SK-N-MC (cell line): ENCODE measurements at regions not wholly inside any gene's neighbourhood (a gene's known extent, or its start where the extent isn't known, plus 50 kb on each side); places are given as distances from the start of the nearest gene placed in this dataset.
"Not testable (repeated sequence)": the region's sequence is repeated elsewhere in the genome, so short reads cannot be mapped to it uniquely, and the experiment has no call there.

Source experiments
- DNase-seq: peaks from one replicate; pipeline ENCODE4 v3.0.0-alpha.2; 2011; ENCODE audit warnings: low read depth, low spot score
- H3K27ac ChIP-seq: fragments of 200-600 bp; sonication (generic); 2 replicates; pipeline ENCODE4 v1.5.1; 2016; ENCODE audit warnings: mixed run types
- H3K36me3 ChIP-seq: fragments of 200-600 bp; sonication (generic); 2 replicates; pipeline ENCODE4 v1.6.1; 2017; ENCODE audit warnings: antibody characterized with exemption, low read length, mixed read lengths; ENCODE audit not compliant: insufficient read depth
- H3K4me3 ChIP-seq: fragments of 200-600 bp; sonication (generic); 2 replicates; pipeline ENCODE4 v1.5.1; 2016
- H3K9ac ChIP-seq: fragments of 200-600 bp; sonication (generic); 2 replicates; pipeline ENCODE4 v1.8.0; 2017; ENCODE audit warnings: mixed run types, mixed read lengths; ENCODE audit not compliant: insufficient read length
- H3K9me3 ChIP-seq: fragments of 200-600 bp; sonication (generic); 2 replicates; pipeline ENCODE4 v1.6.1; 2017; ENCODE audit warnings: low read depth, mild to moderate bottlenecking, antibody characterized with exemption, low read length, moderate library complexity, mixed read lengths
- EZH2 ChIP-seq: fragments of 200-600 bp; sonication (generic); IDR thresholded peaks from one replicate; pipeline ENCODE4 v1.6.1; 2017; ENCODE audit warnings: antibody characterized with exemption
- FOXP2 ChIP-seq: optimal IDR thresholded peaks from 2 replicates; pipeline ENCODE3; 2011; ENCODE audit warnings: mild to moderate bottlenecking, moderate library complexity; ENCODE audit not compliant: insufficient read depth; ENCODE audit errors: extremely low read length, control extremely low read depth
- POLR2AphosphoS5 ChIP-seq: IDR thresholded peaks from 2 replicates; pipeline ENCODE4 v1.6.1; 2012; ENCODE audit warnings: mild to moderate bottlenecking, low read depth, low read length, borderline replicate concordance

- H3K36me3 ChIP-seq: no peaks in the 10 kb centered on the region
- no peak overlapping the region for H3K9ac ChIP-seq
- no peak for DNase-seq
- H3K4me3 ChIP-seq: no peak overlapping the region
- H3K9me3 ChIP-seq: no peaks in the 10 kb centered on the region
- no peak for TF ChIP-seq FOXP2
- no peak for TF ChIP-seq POLR2AphosphoS5
- no peak overlapping the region for H3K27ac ChIP-seq
Measured at GRCh38 chr20:12535770-12536169, 473.0 kb upstream of the SPTLC3 start.

DNA sequence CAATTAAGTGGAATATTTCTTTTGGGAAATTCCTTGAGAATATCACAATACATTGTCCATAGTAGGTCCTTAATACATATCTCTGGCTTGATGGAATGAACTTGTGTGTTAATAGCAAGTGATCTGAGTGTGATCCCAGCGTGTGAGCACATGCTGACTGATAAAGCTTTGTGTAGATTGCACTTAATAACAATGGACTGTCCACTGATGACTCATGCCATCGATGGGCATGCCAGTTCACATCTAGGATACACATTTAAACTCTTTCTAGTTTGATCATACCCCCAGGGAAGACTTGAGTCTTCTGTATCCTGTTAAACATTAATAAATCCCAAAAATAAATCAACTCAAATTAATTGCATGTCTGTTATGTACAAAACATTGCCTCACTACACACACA lies 454.3 kb upstream of the SPTLC3 start:
- Histone ChIP-seq H3K36me3 (no peaks in the 10 kb centered on the region), H3K9me3 (no peaks in the 10 kb centered on the region), H3K4me3 (no peak overlapping the region), H3K9ac (no peak overlapping the region), H3K27ac (no peak overlapping the region)
- no peak for DNase-seq
- TF ChIP-seq FOXP2: no peak
- TF ChIP-seq POLR2AphosphoS5: no peak
- TF ChIP-seq EZH2: no peak

GRCh38 chr20:12555369-12555768 lies 453.4 kb upstream of the SPTLC3 start:
- H3K36me3 ChIP-seq: no peaks in the 10 kb centered on the region
- TF ChIP-seq EZH2: no peak
- no peak for TF ChIP-seq FOXP2
- TF ChIP-seq POLR2AphosphoS5: no peak
- DNase-seq: no peak

GRCh38 chr20:12555849-12556248 lies 452.9 kb upstream of the SPTLC3 start:
- not testable (repeated sequence) for H3K27ac ChIP-seq, H3K4me3 ChIP-seq, DNase-seq, H3K9me3 ChIP-seq, H3K36me3 ChIP-seq, H3K9ac ChIP-seq

More at GRCh38 chr20:12555369-12555768, 453.4 kb upstream of the SPTLC3 start:
- Histone ChIP-seq H3K9ac (no peak overlapping the region), H3K27ac (no peak overlapping the region), H3K4me3 (no peak overlapping the region), H3K9me3 (no peaks in the 10 kb centered on the region)

DNA sequence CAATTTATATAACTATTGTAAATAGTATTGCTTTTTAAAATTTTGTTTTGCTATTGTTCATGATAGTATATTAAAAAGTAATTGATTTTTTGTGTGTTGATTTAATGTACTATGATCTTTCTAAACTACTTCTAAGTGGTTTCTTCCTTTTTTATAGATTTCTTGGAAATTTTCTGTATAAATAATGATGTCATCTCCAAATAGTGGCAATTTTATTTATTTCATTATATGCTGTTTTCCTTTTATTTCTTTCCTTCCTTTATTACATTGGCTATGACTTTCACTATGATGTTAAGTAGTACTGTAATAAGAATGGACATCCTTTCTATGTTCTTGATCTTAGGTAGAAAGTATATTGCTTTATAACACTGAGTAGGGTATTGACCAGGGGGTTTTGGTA lies 451.5 kb upstream of the SPTLC3 start:
- no peak for TF ChIP-seq FOXP2
- no peak for TF ChIP-seq POLR2AphosphoS5
- no peak for TF ChIP-seq EZH2
- Histone ChIP-seq H3K9me3 (no peaks in the 10 kb centered on the region), H3K4me3 (no peak overlapping the region), H3K36me3 (no peaks in the 10 kb centered on the region), H3K9ac (no peak overlapping the region), H3K27ac (no peak overlapping the region)
- no peak for DNase-seq

DNA sequence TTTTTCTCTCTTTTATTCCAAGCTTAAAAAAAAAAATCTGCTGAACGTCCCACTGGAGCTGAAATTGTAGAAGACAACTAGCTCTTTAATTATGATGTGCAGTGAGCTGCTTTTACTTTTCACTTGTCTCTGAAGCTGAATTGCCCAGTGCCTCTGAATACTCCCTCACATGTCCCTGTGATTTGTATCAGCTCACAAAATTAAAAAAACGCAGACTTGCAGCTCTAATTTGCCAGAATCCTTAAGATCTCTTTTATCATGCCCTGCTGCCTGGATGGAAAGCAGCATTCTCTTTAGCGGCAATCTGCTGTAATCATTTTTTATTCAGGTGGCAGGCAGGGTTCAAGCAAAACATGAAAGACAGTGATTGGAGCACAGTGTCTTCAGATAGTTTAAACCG lies 443.8 kb upstream of the SPTLC3 start:
- no peak for DNase-seq
- no peaks in the 10 kb centered on the region for H3K36me3 ChIP-seq
- no peak overlapping the region for H3K9ac ChIP-seq
- no peak overlapping the region for H3K4me3 ChIP-seq
- no peaks in the 10 kb centered on the region for H3K9me3 ChIP-seq
- H3K27ac ChIP-seq: no peak overlapping the region
- TF ChIP-seq EZH2: no peak
- TF ChIP-seq POLR2AphosphoS5: no peak
- TF ChIP-seq FOXP2: no peak

DNA sequence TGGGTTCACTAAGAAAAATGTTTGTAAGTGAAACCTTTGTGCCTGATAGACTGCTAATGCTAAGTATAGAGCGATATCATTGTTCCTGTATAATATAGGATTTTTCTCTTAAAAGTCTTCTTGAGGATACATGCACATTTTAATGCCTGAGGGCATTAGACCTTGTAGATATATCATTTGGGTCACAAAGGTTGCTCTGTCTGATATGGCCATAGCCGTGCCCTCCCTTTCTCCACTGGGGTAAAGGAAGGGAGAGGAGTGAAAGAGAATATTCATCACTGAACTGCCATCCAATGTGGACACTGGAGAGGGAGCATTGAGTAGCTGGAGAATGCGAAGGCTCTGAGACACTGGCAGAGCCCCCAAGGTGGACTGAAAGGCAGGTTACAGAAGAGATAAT lies 442.2 kb upstream of the SPTLC3 start:
- H3K27ac ChIP-seq: no peak overlapping the region
- no peaks in the 10 kb centered on the region for H3K36me3 ChIP-seq
- no peak for TF ChIP-seq FOXP2
- TF ChIP-seq POLR2AphosphoS5: no peak
- TF ChIP-seq EZH2: no peak
- H3K9ac ChIP-seq: no peak overlapping the region
- H3K9me3 ChIP-seq: no peaks in the 10 kb centered on the region
- DNase-seq: no peak
- no peak overlapping the region for H3K4me3 ChIP-seq

DNA sequence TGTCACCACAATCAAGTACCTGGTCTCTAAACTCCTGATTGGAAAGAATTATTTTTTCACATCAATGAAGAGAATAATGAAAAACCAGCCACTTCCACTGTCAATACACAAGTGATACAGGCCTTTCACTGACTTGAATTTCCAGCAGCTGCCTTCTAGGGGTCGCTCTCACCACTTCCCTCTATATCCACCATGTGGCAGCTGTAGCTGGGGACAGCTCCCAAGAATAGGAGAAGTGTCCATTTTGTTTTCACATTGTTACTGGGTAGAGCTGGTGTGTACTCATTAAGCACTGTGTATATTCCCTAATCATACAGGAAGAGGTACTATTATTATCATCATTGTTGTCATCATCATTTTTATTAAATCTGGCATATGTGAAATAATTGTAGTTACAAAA lies 438.4 kb upstream of the SPTLC3 start:
- Histone ChIP-seq H3K4me3 (no peak overlapping the region), H3K9ac (no peak overlapping the region), H3K27ac (no peak overlapping the region), H3K9me3 (no peaks in the 10 kb centered on the region), H3K36me3 (no peaks in the 10 kb centered on the region)
- TF ChIP-seq POLR2AphosphoS5 (no peak), EZH2 (no peak), FOXP2 (no peak)
- DNase-seq: no peak

- Histone ChIP-seq H3K9ac (no peak overlapping the region), H3K9me3 (no peaks in the 10 kb centered on the region), H3K27ac (no peak overlapping the region), H3K36me3 (no peaks in the 10 kb centered on the region), H3K4me3 (no peak overlapping the region)
- TF ChIP-seq FOXP2 (no peak), EZH2 (no peak), POLR2AphosphoS5 (no peak)
- no peak for DNase-seq
Measured at GRCh38 chr20:12573442-12573841, 435.3 kb upstream of the SPTLC3 start.
